Thoracic aorta (tissue), 2 donors: ENCODE measurements at regions not wholly inside any gene's neighbourhood (a gene's known extent, or its start where the extent isn't known, plus 50 kb on each side); places are given as distances from the start of the nearest gene placed in this dataset.

Experiments used
- ATAC-seq: fragments of 150-250 bp; one replicate; pipeline ENCODE4 v1.8.0; 2017; ENCODE audit warnings: low read depth; ENCODE audit not compliant: insufficient number of reproducible peaks, low FRiP score
- DNase-seq: peaks from one replicate; pipeline ENCODE4 v3.0.0-alpha.2; 2020; ENCODE audit warnings: low spot score
- H3K27ac ChIP-seq, 2 donors: fragments of 200-600 bp; sonication (generic); 1 replicate in 1 of 2; 2 replicates in 1 of 2; pipeline ENCODE4 v1.5.1; 2016; ENCODE audit warnings: mild to moderate bottlenecking in 2 of 2, moderate library complexity in 2 of 2
- H3K27me3 ChIP-seq: fragments of 200-600 bp; sonication (generic); replicated peaks from 2 replicates; pipeline ENCODE4 v1.6.0; 2016; ENCODE audit warnings: mild to moderate bottlenecking; ENCODE audit not compliant: insufficient read depth
- H3K36me3 ChIP-seq: fragments of 200-600 bp; sonication (generic); one replicate; pipeline ENCODE4 v1.5.1; 2016
- H3K4me1 ChIP-seq, 2 donors: fragments of 200-600 bp; sonication (generic); 1 replicate in 1 of 2; 2 replicates in 1 of 2; pipeline versions ENCODE4 v1.5.1 to v1.6.0; 2016; ENCODE audit warnings: low read depth in 2 of 2, mild to moderate bottlenecking in 1 of 2; ENCODE audit not compliant: control insufficient read depth in 1 of 2
- H3K4me3 ChIP-seq: fragments of 200-600 bp; sonication (generic); 2 replicates; pipeline ENCODE4 v1.5.1; 2016; ENCODE audit warnings: mild to moderate bottlenecking
- H3K9me3 ChIP-seq: fragments of 200-600 bp; sonication (generic); 2 replicates; pipeline ENCODE4 v1.5.1; 2016
- CTCF ChIP-seq: fragments of 200-600 bp; sonication (generic); IDR thresholded peaks from one replicate; pipeline ENCODE4 v1.5.1; 2019; ENCODE audit warnings: antibody characterized with exemption

- no peak for ATAC-seq
- TF ChIP-seq CTCF: no peak
These were observed 201.2 kb upstream of the UBL3 start for GRCh38 chr13:30051531-30052060.

GRCh38 chr13:30049692-30050091 is 199.3 kb upstream of the UBL3 start:
- Histone ChIP-seq H3K4me1 (no peaks in the 10 kb centered on the region), H3K27me3 (no peaks in the 10 kb centered on the region), H3K9me3 (no peaks in the 10 kb centered on the region), H3K36me3 (no peaks in the 10 kb centered on the region), H3K27ac (no peak overlapping the region), H3K4me3 (no peak overlapping the region)
- no peak for TF ChIP-seq CTCF
- ATAC-seq (no peak), DNase-seq (no peak)

More at GRCh38 chr13:30051531-30052060, 201.2 kb upstream of the UBL3 start:
- no peaks in the 10 kb centered on the region for H3K36me3 ChIP-seq
- no peaks in the 10 kb centered on the region for H3K27me3 ChIP-seq
- no peak for DNase-seq
- no peaks in the 10 kb centered on the region for H3K4me1 ChIP-seq
- H3K4me3 ChIP-seq: no peak overlapping the region
- no peak overlapping the region for H3K27ac ChIP-seq
- no peaks in the 10 kb centered on the region for H3K9me3 ChIP-seq

GRCh38 chr13:30047154-30047874 is 196.9 kb upstream of the UBL3 start:
- H3K9me3 ChIP-seq: no peaks in the 10 kb centered on the region
- TF ChIP-seq CTCF: no peak
- H3K4me3 ChIP-seq: no peak overlapping the region
- no peak overlapping the region for H3K27ac ChIP-seq
- DNase-seq: no peak
- no peak for ATAC-seq
- H3K27me3 ChIP-seq: no peaks in the 10 kb centered on the region
- H3K4me1 ChIP-seq: no peaks in the 10 kb centered on the region
- no peaks in the 10 kb centered on the region for H3K36me3 ChIP-seq

- H3K27me3 ChIP-seq: no peaks in the 10 kb centered on the region
- no peaks in the 10 kb centered on the region for H3K4me1 ChIP-seq
- H3K4me3 ChIP-seq: no peak overlapping the region
- DNase-seq: no peak
- H3K36me3 ChIP-seq: no peaks in the 10 kb centered on the region
- no peak overlapping the region for H3K27ac ChIP-seq
- ATAC-seq: no peak
- H3K9me3 ChIP-seq: no peaks in the 10 kb centered on the region
- no peak for TF ChIP-seq CTCF
These were observed 195.7 kb upstream of the UBL3 start for GRCh38 chr13:30045916-30046704.

- no peaks in the 10 kb centered on the region for H3K36me3 ChIP-seq
- no peaks in the 10 kb centered on the region for H3K27me3 ChIP-seq
- DNase-seq: no peak
- H3K4me3 ChIP-seq: no peak overlapping the region
- no peak for TF ChIP-seq CTCF
- no peaks in the 10 kb centered on the region for H3K4me1 ChIP-seq
- H3K27ac ChIP-seq: no peak overlapping the region
- ATAC-seq: no peak
- H3K9me3 ChIP-seq: no peaks in the 10 kb centered on the region
These were observed 194.5 kb upstream of the UBL3 start for GRCh38 chr13:30044932-30045331.
